HepG2 (cell line): ENCODE measurements at regions not wholly inside any gene's neighbourhood (a gene's known extent, or its start where the extent isn't known, plus 50 kb on each side); places are given as distances from the start of the nearest gene placed in this dataset.
"Not testable (repeated sequence)": the region's sequence is repeated elsewhere in the genome, so short reads cannot be mapped to it uniquely, and the experiment has no call there.

Source experiments
- ATAC-seq: fragments of 200-7000 bp; cut with Tn5 transposase; 3 replicates; pipeline ENCODE4 v1.9.1; 2020; ENCODE audit warnings: mild to moderate bottlenecking, moderate library complexity
- BruUV-seq: library from RNA; stranded (reverse); fragments of 400-500 nt; replicated peaks from 2 replicates; lab custom pipeline; 2021; lab: Mats Ljungman, UMichigan
- CTCF ChIA-PET: fragments of 300-600 bp; formaldehyde crosslinking; extraction: SDS; loops from one replicate; lab custom pipeline; 2021; ENCODE audit warnings: low total read pairs, inconsistent platforms, low intra/inter-chr PET ratio; lab: Yijun Ruan, JAX
- POLR2A ChIA-PET: fragments of 350-600 bp; sonication (Branson Sonifier 250); formaldehyde crosslinking; loops from one replicate; lab custom pipeline; 2020; ENCODE audit warnings: antibody characterized with exemption, inconsistent platforms; lab: Yijun Ruan, JAX
- DNase-seq: peaks from one replicate; pipeline ENCODE4 v3.0.0-alpha.2; 2015; ENCODE audit warnings: low spot score
- FAIRE-seq: peaks from 3 replicates; lab custom pipeline; 2011; peaks lifted over from hg19 to GRCh38; lab: Jason Lieb, UNC
- H2AFZ ChIP-seq: one replicate; pipeline ENCODE4 v1.6.1; 2011; ENCODE audit warnings: low read length, inconsistent platforms
- H3K27ac ChIP-seq: fragments of 300-600 bp; 3 replicates; pipeline ENCODE4 v1.8.0; 2011; ENCODE audit warnings: mixed run types, mild to moderate bottlenecking, mixed read lengths, low read length, inconsistent platforms; ENCODE audit not compliant: insufficient read depth; ENCODE audit errors: extremely low read length
- H3K27me3 ChIP-seq, 2 experiments: fragments of 200-600 bp in 1 of 2; 2 replicates in 1 of 2; 3 replicates in 1 of 2; pipeline versions ENCODE4 v1.6.0 to v1.8.0; 2011; ENCODE audit warnings: low read length in 2 of 2, mild to moderate bottlenecking in 2 of 2, moderate library complexity in 2 of 2, inconsistent platforms in 1 of 2; ENCODE audit not compliant: insufficient read depth in 2 of 2, control insufficient read depth in 1 of 2
- H3K36me3 ChIP-seq, 2 experiments: fragments of 200-600 bp in 1 of 2; replicated peaks in 1 of 2; 2 replicates in 1 of 2; 3 replicates in 1 of 2; pipeline versions ENCODE4 v1.5.1 to v1.8.0; 2011; ENCODE audit warnings: low read length in 2 of 2, inconsistent platforms in 1 of 2; ENCODE audit not compliant: insufficient read depth in 2 of 2, control insufficient read depth in 1 of 2
- H3K4me1 ChIP-seq: 2 replicates; pipeline ENCODE4 v1.5.1; 2012; ENCODE audit warnings: low read length, inconsistent platforms; ENCODE audit not compliant: insufficient read depth
- H3K4me2 ChIP-seq: 2 replicates; pipeline ENCODE4 v1.6.0; 2011; ENCODE audit warnings: low read depth, low read length, inconsistent platforms
- H3K4me3 ChIP-seq, 3 experiments: fragments of 200-600 bp in 1 of 3; sonication (generic), shearing (Covaris generic) in 1 of 3; replicated peaks in 1 of 3; 2 replicates each; pipeline ENCODE4 v1.5.1; 2011 to 2016; ENCODE audit warnings: low read length in 3 of 3, inconsistent platforms in 2 of 3, low read depth in 2 of 3, mild to moderate bottlenecking in 2 of 3, control low read depth in 1 of 3, mixed read lengths in 1 of 3; ENCODE audit not compliant: insufficient read depth in 1 of 3
- H3K79me2 ChIP-seq: one replicate; pipeline ENCODE4 v1.6.1; 2011; ENCODE audit warnings: low read length, inconsistent platforms; ENCODE audit not compliant: insufficient read depth
- H3K9ac ChIP-seq: 2 replicates; pipeline ENCODE4 v1.6.0; 2011; ENCODE audit warnings: mild to moderate bottlenecking, low read depth, low read length, inconsistent platforms; ENCODE audit not compliant: insufficient read depth
- H3K9me3 ChIP-seq: 2 replicates; pipeline ENCODE4 v1.5.1; 2012; ENCODE audit warnings: mild to moderate bottlenecking, low read length
- H4K20me1 ChIP-seq: 2 replicates; pipeline ENCODE4 v1.6.0; 2011; ENCODE audit warnings: inconsistent platforms, mild to moderate bottlenecking, low read length, moderate library complexity; ENCODE audit not compliant: insufficient read depth
- CREB1 ChIP-seq, 2 experiments: fragments of 450-650 bp in 1 of 2; IDR thresholded peaks; 2 replicates each; pipeline ENCODE4 v1.6.1; 2016 to 2017; ENCODE audit warnings: control low read depth in 1 of 2, mild to moderate bottlenecking in 1 of 2, missing compliant biosample characterization in 1 of 2, missing genetic modification characterization in 1 of 2
- GMEB1 ChIP-seq: sonication (generic); formaldehyde crosslinking; IDR thresholded peaks from 2 replicates; pipeline ENCODE4 v1.5.1; 2020; ENCODE audit warnings: missing genetic modification reagents, mild to moderate bottlenecking, borderline replicate concordance
- GZF1 ChIP-seq: sonication (generic); formaldehyde crosslinking; IDR thresholded peaks from 2 replicates; pipeline ENCODE4 v1.5.1; 2020; ENCODE audit warnings: mild to moderate bottlenecking, missing genetic modification reagents
- ZHX1 ChIP-seq: sonication (generic); formaldehyde crosslinking; IDR thresholded peaks from 2 replicates; pipeline ENCODE4 v1.8.1; 2022; ENCODE audit warnings: low read depth, mild to moderate bottlenecking, missing genetic modification reagents
- WGBS: methylation state at CpG from one replicate; pipeline ENCODE4 v1.1.6; 2017; ENCODE audit warnings: low lambda C conversion rate; 5-methylcytosine and 5-hydroxymethylcytosine counted together
- in situ Hi-C: cut with HindIII; loops from 2 replicates; pipeline ENCODE4 v1.10.0; 2017; ENCODE audit warnings: low pct_unique_long_range_greater_than_20kb; ENCODE audit not compliant: extremely low pct_ligation_motif_present
- intact Hi-C: fragments of 100-400 bp; cut with micrococcal nuclease; formaldehyde crosslinking; loops from one replicate; pipeline ENCODE4 v1.10.0; 2022; ENCODE audit not compliant: unreplicated experiment

GRCh38 chr3:159305017-159305416 is 503.2 kb downstream of the MFSD1 start (continued):
- TF ChIP-seq GZF1 (no peak), GMEB1 (CRISPR knock-in tag) (no peak), ZHX1 (CRISPR knock-in tag) (no peak)

- POLR2A ChIA-PET; BruUV-seq; H3K27me3 ChIP-seq; H3K4me3 ChIP-seq; DNase-seq; H3K9ac ChIP-seq; H3K4me2 ChIP-seq; ATAC-seq; intact Hi-C loops; CTCF ChIA-PET; H3K27ac ChIP-seq; H3K9me3 ChIP-seq; H4K20me1 ChIP-seq; in situ Hi-C loops; H3K36me3 ChIP-seq; FAIRE-seq; H2AFZ ChIP-seq; H3K4me1 ChIP-seq; H3K79me2 ChIP-seq; TF ChIP-seq CREB1 (CRISPR knock-in tag; IDR thresholded peaks at IDR 0.05): not testable (repeated sequence)
- 0 out of 2 replicates have a peak, but pooled peaks have one; percentile 10 for TF ChIP-seq CREB1 (IDR thresholded peaks at IDR 0.05)
- 5% methylated on average over 3 of the region's 3 CpGs for WGBS
These were observed 514.9 kb downstream of the MFSD1 start for GRCh38 chr3:159316706-159317105.
